HG03097 (cell line): ENCODE measurements at regions not wholly inside any gene's neighbourhood (a gene's known extent, or its start where the extent isn't known, plus 50 kb on each side); places are given as distances from the start of the nearest gene placed in this dataset.
"Not testable (repeated sequence)": the region's sequence is repeated elsewhere in the genome, so short reads cannot be mapped to it uniquely, and the experiment has no call there.

Experiments used
- ATAC-seq: cut with Tn5 transposase; IDR thresholded peaks from one replicate; pipeline ENCODE4 v1.9.1; 2021; ENCODE audit not compliant: unreplicated experiment, low FRiP score

- ATAC-seq = no peak
Measured at GRCh38 chr5:1639757-1640156, 116.0 kb upstream of the LPCAT1 start.

- ATAC-seq = no peak
Measured at GRCh38 chr5:1638658-1639400, 115.1 kb upstream of the LPCAT1 start.

GRCh38 chr5:1637639-1638481, 114.1 kb upstream of the LPCAT1 start:
- no peak for ATAC-seq

- no peak for ATAC-seq
Measured at GRCh38 chr5:1636981-1637638, 113.3 kb upstream of the LPCAT1 start.

GRCh38 chr5:1636208-1636770, 112.5 kb upstream of the LPCAT1 start:
- not testable (repeated sequence) for ATAC-seq

DNA sequence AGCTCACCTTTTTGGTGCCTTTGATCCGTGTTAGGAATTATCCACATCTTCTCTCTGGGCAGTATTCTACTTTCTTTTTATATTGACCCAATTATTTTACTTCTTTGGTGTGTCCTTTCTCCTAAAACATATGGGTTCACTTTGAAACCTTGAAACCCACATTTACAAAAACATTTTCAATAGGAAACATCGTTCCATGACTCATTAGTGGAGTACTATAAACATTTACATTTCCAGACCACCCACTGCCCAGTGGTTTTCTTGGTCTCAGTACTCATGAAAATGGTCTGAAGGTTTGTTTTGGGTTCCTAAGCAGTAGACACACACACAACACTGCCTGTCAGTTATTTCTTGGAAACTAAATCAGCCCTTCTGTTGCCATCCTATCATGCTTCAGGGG, 111.7 kb upstream of the LPCAT1 start:
- ATAC-seq = not testable (repeated sequence)

- no peak for ATAC-seq
Measured at GRCh38 chr5:1634337-1634661, 110.5 kb upstream of the LPCAT1 start.

DNA sequence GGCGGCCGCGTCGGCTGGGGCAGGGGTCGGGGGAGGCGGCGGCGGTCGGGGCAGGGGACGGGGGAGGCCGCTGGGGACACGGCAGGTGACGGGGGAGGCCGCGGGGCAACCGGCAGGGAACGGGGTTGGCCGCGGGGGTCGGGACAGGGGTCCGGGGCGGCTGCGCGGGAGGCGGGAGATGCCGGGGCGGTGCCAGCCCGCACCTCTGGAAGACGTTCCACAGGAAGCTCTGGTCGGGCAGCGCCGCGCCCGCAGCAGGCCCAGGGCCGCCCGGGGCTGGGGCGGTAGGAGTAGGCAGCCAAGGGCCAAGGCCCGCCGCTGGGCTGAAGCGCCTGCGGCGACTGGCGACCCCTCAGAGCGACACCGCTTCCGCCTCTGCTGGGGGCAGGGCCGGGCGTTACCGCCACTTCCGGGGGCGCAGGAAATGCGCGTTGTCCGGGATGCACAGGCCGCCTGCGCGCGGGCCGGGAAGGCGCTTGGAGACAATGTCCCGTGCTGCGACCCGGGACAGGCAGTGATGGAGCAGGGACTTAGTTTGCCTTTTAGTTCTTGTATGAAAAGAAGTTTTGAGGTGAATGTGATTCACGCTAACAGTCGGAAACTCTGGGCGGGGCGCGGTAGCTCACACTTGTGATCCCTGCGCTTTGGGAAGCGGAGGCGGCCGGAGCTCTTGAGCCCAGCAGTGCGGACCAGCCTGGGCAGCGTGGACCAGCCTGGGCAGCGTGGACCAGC, 110.0 kb upstream of the LPCAT1 start:
- peak; percentile 87 for ATAC-seq

DNA sequence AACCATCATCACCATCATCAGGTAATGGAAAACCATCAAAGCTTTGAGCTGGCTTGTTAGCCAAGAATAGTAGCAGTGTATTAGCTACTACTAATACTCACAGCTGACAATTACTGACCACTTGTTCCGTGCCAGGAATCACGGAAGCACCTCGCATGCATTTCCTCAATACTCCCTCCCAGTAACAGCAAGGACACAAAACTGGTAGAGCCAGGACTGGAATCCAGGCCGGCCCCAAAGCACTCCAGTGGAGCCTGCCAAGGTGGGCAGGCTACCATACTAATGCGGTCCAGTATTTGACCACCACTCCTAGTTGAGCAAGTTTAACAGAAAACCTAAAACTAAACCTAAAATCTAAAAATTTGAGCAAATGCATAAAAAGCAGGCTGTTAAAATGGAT, 107.2 kb upstream of the LPCAT1 start:
- not testable (repeated sequence) for ATAC-seq

DNA sequence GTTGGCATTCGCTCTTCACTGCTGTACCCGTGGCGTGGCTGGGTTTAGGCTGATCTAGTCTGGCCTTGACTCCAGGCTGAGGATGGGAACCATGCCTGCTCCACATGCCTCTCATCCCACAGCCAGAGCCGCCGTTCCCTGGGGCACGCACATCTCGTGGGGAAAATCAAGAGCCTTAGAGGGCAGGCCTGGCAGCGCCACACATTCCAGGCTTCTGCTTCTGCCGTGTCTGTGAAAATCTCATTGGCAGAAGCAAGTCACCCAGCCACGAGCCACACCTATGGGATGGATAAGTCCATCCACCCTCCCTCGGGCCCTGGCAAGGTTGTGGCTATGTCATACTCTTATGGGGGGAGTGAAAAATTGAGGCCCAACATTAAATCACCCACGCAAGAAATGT, 102.6 kb upstream of the LPCAT1 start:
- not testable (repeated sequence) for ATAC-seq

- not testable (repeated sequence) for ATAC-seq
Measured at GRCh38 chr5:1619531-1619930, 95.8 kb upstream of the LPCAT1 start.

- ATAC-seq = not testable (repeated sequence)
Measured at GRCh38 chr5:1618296-1618865, 94.6 kb upstream of the LPCAT1 start.

DNA sequence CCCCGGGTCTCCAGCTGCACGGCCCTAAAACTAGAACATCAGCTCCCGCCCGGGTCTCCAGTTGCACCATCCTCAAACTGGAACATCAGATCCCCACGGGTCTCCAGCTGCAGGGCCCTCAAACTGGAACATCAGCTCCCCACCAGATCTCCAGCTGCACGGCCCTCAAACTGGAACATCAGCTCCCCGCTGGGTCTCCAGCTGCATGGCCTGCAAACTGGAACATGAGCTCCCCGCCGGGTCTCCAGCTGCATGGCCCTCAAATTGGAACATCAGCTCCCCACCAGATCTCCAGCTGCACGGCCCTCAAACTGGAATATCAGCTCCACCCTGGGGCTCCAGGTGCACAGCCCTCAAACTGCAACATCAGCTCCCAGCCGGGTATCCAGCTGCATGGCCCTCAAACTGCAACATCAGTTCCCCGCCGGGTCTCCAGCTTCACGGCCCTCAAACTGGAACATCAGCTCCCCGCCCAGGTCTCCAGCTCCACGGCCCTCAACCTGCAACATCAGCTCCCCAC, 93.5 kb upstream of the LPCAT1 start:
- ATAC-seq = not testable (repeated sequence)

DNA sequence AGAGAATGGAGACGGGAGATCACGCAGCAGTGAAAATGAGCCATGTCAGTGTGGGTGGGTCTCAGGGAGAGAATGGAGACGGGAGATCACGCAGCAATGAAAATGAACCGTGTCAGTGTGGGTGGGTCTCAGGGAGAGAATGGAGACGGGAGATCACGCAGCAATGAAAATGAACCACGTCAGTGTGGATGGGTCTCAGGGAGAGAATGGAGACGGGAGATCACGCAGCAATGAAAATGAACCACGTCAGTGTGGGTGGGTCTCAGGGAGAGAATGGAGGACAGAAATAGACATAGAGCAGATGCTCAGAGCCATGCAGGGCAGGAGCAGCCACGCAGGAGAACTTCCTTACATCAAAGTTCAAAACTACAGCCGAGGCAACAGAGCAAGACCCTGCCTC, 89.8 kb upstream of the LPCAT1 start:
- not testable (repeated sequence) for ATAC-seq

DNA sequence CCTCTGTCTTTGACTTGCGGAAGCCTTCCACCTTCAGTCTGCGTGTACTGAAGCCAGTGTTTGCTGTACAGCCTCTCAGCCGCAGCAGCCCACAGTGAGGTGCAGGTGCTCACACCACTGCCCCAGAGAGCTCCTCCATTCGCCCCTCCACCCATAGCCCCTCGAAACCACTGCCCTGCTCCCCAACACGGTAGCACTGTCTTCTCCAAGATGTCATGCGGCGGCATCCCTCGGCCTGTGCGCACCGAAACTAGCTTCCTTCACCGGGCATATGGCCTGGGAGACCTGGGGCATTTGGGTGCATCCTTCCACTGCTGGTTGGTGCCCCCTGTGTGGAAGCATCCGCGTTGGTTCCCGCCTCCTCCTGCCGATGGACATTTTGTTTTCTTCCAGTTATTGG, 86.8 kb upstream of the LPCAT1 start:
- not testable (repeated sequence) for ATAC-seq

DNA sequence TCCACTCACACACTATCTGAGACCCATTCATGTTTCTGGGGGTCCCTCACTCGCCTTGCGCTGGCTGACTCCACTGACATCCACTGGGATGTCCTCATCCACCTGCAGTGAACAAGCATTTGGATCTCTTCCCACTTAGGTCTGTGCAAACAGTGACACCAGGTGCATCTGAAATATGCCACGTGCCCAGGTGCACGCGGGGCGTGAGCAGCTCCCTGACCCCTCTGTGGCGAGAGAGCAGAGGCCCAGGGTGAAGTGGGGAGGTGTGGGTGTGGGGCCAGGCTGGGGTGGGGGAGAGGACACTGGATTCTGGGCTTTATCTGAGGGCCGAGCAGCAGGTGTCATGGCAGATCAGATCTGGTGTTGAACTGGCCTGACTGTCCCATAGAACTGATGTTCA, 85.4 kb upstream of the LPCAT1 start:
- not testable (repeated sequence) for ATAC-seq

DNA sequence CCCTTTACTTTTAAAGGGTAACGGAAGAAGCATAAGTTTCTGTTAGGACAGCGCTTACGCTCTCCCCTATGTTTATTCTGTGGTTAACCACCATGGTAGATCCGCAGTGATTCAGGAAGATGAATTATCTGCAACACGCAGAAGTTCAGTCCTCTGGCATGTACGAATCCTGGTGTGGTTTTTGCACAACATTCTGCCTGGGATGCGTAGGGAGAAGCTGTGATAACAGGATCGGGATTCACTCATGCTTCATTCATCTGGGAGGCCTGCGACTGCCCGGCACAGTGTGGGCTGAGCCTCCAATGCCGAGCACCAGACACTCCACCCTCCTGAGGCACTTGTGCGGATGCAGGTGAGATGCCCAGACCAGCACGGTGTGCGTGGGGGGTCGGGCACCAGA, 84.6 kb upstream of the LPCAT1 start:
- ATAC-seq = not testable (repeated sequence)

DNA sequence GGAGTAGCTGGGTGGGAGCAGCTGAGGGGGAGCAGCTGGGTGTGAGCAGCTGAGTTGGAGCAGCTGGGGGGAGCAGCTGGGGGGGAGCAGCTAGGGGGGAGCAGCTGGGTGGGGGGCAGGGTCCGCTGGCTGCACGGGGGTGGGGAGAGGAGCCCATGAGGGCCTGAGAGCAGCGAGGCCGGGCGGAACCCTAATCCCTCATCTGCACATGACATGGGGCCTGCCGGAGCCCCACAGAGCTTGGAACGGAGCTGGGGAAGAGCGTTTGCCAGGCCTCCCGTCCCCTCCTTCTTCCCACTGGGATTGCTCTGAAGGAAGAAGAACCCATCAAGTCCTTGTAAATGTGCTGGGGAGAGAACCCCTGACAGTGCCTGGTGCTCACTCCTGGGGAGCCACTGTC, 83.2 kb upstream of the LPCAT1 start:
- ATAC-seq = not testable (repeated sequence)

DNA sequence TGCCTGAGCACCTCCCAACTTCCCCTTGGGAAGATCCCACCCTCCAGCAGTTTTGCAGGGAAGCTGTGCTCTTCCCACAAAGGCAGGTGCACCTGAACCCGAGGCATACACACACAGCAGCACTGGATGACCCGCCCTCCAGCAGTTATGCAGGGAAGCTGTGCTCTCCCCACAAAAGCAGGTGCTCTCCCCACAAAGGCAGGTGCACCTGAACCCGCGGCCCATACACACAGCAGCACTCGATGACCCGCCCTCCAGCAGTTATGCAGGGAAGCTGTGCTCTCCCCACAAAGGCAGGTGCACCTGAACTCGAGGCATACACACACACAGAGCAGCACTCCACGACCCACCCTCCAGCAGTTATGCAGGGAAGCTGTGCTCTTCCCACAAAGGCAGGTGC, 80.2 kb upstream of the LPCAT1 start:
- ATAC-seq = not testable (repeated sequence)

GRCh38 chr5:1601565-1601964, 77.8 kb upstream of the LPCAT1 start:
- not testable (repeated sequence) for ATAC-seq
